ENCODE measurements at regions not wholly inside any gene's neighbourhood (a gene's known extent, or its start where the extent isn't known, plus 50 kb on each side); places are given as distances from the start of the nearest gene placed in this dataset.

DNA sequence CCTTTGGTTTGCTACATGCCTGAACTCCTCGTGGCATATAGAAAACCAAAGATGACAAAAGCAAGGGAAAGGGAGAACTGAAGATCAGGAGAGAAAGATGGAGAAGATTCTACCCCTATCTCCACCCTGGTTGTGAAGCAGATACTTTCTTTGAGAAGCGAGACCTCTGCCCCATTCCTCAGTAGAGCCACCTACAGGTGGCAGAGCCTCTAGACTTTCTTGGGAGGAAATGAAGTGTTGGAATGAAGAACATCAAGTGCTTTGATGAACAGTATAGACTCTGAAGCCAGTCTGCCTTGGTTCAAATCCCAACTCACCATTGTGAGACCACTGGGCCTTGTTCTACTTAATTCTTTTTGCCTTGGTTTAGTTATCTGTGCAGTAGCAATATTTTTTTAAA, 348.8 kb upstream of the ETAA1 start:
- Histone ChIP-seq H2BK15ac (ENCODE audit: low read depth, low read length) (no peak overlapping the region), H3K4me2 (ENCODE audit: low read depth, low read length) (no peak overlapping the region), H3K36me3 (ENCODE audit: control insufficient read depth, insufficient read depth, low read length) (no peaks in the 10 kb centered on the region), H2AK9ac (replicated peaks; ENCODE audit: low read depth, low read length, poor library complexity) (no peak overlapping the region), H3K56ac (ENCODE audit: extremely low read depth, insufficient read depth, low read length) (no peak overlapping the region), H3K23ac (ENCODE audit: low read depth, low read length) (no peak overlapping the region), H2BK120ac (ENCODE audit: low read depth, low read length) (no peak overlapping the region), H3K14ac (replicated peaks; ENCODE audit: low read depth, low read length) (no peak overlapping the region), H3K4me1 (ENCODE audit: control insufficient read depth, insufficient read depth, low read length) (peaks cover 1% of the 10 kb centered on the region; the same call in 1 of the 2 replicates), H3K9me1 (ENCODE audit: insufficient read depth, low read length) (no peaks in the 10 kb centered on the region), H3K79me1 (ENCODE audit: low read depth in 1 of 2, low read length in 2 of 2) (no peaks in the 10 kb centered on the region), H2AK5ac (ENCODE audit: low read depth, low read length) (no peak overlapping the region), H3K4me3 (ENCODE audit: insufficient read depth, low read depth, low read length) (no peak overlapping the region), H3K18ac (ENCODE audit: low read depth, low read length) (no peak overlapping the region), H2BK5ac (ENCODE audit: low read depth, low read length, poor library complexity, severe bottlenecking) (no peak overlapping the region), H3K9ac (ENCODE audit: low read depth, low read length) (no peak overlapping the region), H3K4ac (ENCODE audit: low read depth, low read length) (no peak overlapping the region), H3K27me3 (ENCODE audit: control insufficient read depth, insufficient read depth, low read length) (no peaks in the 10 kb centered on the region), H4K5ac (ENCODE audit: low read depth, low read length) (no peak overlapping the region), H2AFZ (replicated peaks; ENCODE audit: low read length, poor library complexity) (no peak overlapping the region), H3K27ac (ENCODE audit: insufficient read depth, low read length) (no peak overlapping the region), H4K20me1 (ENCODE audit: insufficient read depth, low read length) (no peaks in the 10 kb centered on the region), H4K8ac (ENCODE audit: low read depth in 2 of 2, low read length in 2 of 2) (no peak overlapping the region), H3K9me3 (ENCODE audit: control insufficient read depth, insufficient read depth, low read length) (no peaks in the 10 kb centered on the region), H2BK20ac (ENCODE audit: low read depth, low read length) (no peak overlapping the region), H4K91ac (ENCODE audit: insufficient read depth, low read depth, low read length) (no peak overlapping the region)
- ATAC-seq (ENCODE audit: low read depth) (no peak), DNase-seq (no peak)
- intact Hi-C loops (cut with micrococcal nuclease) (no loop called here), in situ Hi-C loops (cut with MboI; ENCODE audit: low sequenced_read_pairs) (no loop called here), dilution Hi-C loops (cut with HindIII; ENCODE audit: low sequenced_read_pairs, unreplicated experiment) (no loop called here)
- TF ChIP-seq RAD21 (IDR thresholded peaks at IDR 0.05; ENCODE audit: low read length) (no peak), CTCF (conservative IDR thresholded peaks at IDR 0.05; ENCODE audit: low read depth, low read length) (no peak), CHD1 (IDR thresholded peaks at IDR 0.05; ENCODE audit: low read depth, low read length) (no peak), BHLHE40 (IDR thresholded peaks at IDR 0.05; ENCODE audit: low read depth, low read length) (no peak), USF2 (IDR thresholded peaks at IDR 0.05; ENCODE audit: low read depth, low read length) (no peak), RFX5 (IDR thresholded peaks at IDR 0.05; ENCODE audit: low read depth, low read length) (no peak), MXI1 (IDR thresholded peaks at IDR 0.05; ENCODE audit: borderline replicate concordance, low read depth, low read length) (no peak), POLR2A (IDR thresholded peaks at IDR 0.05; ENCODE audit: low read depth, low read length) (no peak), RCOR1 (IDR thresholded peaks at IDR 0.05; ENCODE audit: insufficient replicate concordance, low read length) (no peak), SMC3 (IDR thresholded peaks at IDR 0.05; ENCODE audit: low read depth, low read length) (no peak), FOS (IDR thresholded peaks at IDR 0.05; ENCODE audit: low read depth, low read length) (no peak), CEBPB (IDR thresholded peaks at IDR 0.05; ENCODE audit: low read depth, low read length) (no peak), MAZ (IDR thresholded peaks at IDR 0.05; ENCODE audit: borderline replicate concordance, low read depth, low read length) (no peak), MAFK (IDR thresholded peaks at IDR 0.05; ENCODE audit: low read depth, low read length) (no peak), NFE2L2 (IDR thresholded peaks at IDR 0.05; ENCODE audit: low read depth, low read length) (no peak)
- TF ChIP-seq, protein P1, sequence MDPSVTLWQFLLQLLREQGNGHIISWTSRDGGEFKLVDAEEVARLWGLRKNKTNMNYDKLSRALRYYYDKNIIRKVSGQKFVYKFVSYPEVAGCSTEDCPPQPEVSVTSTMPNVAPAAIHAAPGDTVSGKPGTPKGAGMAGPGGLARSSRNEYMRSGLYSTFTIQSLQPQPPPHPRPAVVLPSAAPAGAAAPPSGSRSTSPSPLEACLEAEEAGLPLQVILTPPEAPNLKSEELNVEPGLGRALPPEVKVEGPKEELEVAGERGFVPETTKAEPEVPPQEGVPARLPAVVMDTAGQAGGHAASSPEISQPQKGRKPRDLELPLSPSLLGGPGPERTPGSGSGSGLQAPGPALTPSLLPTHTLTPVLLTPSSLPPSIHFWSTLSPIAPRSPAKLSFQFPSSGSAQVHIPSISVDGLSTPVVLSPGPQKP (IDR thresholded peaks at IDR 0.05; ENCODE audit: borderline replicate concordance, low read depth, low read length): no peak
- no CpG with 5 or more reads among the region's 2 CpGs for WGBS, 2 experiments (ENCODE audit: extremely low coverage in 2 of 2, insufficient read length in 1 of 2)
- no TSS peak for BruUV-seq (replicated peaks)
- POLR2A ChIA-PET (ENCODE audit: unreplicated experiment): no interaction called here
- CTCF ChIA-PET: interaction anchor here (1.0 kb wide), 1 partner anchor 12 kb away, joined by 3 read pairs; no protein-coding TSS in a partner anchor

Measured in IMR-90 (cell line).